Fibroblast of lung (primary cell): ENCODE measurements at regions not wholly inside any gene's neighbourhood (a gene's known extent, or its start where the extent isn't known, plus 50 kb on each side); places are given as distances from the start of the nearest gene placed in this dataset.

Experiments
- EZH2 ChIP-seq: IDR thresholded peaks from 2 replicates; pipeline ENCODE4 v1.5.1; 2012; ENCODE audit warnings: low read length, control low read depth, mild to moderate bottlenecking; ENCODE audit errors: missing control alignments
- TF ChIP-seq, protein P1 (sequence below), 2 donors: IDR thresholded peaks in 1 of 2; conservative IDR thresholded peaks in 1 of 2; 1 replicate in 1 of 2; 2 replicates in 1 of 2; pipeline ENCODE4 v1.5.1; 2011 to 2012; ENCODE audit warnings: low read length in 2 of 2, control low read depth in 1 of 2, inconsistent platforms in 1 of 2, low read depth in 1 of 2, mild to moderate bottlenecking in 1 of 2

- TF ChIP-seq, protein P1, sequence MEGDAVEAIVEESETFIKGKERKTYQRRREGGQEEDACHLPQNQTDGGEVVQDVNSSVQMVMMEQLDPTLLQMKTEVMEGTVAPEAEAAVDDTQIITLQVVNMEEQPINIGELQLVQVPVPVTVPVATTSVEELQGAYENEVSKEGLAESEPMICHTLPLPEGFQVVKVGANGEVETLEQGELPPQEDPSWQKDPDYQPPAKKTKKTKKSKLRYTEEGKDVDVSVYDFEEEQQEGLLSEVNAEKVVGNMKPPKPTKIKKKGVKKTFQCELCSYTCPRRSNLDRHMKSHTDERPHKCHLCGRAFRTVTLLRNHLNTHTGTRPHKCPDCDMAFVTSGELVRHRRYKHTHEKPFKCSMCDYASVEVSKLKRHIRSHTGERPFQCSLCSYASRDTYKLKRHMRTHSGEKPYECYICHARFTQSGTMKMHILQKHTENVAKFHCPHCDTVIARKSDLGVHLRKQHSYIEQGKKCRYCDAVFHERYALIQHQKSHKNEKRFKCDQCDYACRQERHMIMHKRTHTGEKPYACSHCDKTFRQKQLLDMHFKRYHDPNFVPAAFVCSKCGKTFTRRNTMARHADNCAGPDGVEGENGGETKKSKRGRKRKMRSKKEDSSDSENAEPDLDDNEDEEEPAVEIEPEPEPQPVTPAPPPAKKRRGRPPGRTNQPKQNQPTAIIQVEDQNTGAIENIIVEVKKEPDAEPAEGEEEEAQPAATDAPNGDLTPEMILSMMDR (conservative IDR thresholded peaks at IDR 0.05 in 1 of 2, IDR thresholded peaks at IDR 0.05 in 1 of 2; ENCODE audit: low read depth in 1 of 2, low read length in 2 of 2): no peak
- TF ChIP-seq EZH2: no peak
Observed at GRCh38 chr4:156638334-156638733, 333.3 kb downstream of the PDGFC start.
